Heart right ventricle (tissue), 16 donors: ENCODE measurements at regions not wholly inside any gene's neighbourhood (a gene's known extent, or its start where the extent isn't known, plus 50 kb on each side); places are given as distances from the start of the nearest gene placed in this dataset.
A peak's percentile ranks its signal among the peaks of the same experiment; 100 is the strongest.

ENCODE experiments used
- ATAC-seq, 8 donors: fragments of 200-7000 bp; cut with Tn5 transposase; one replicate each; pipeline ENCODE4 v1.9.1; 2020; ENCODE audit warnings: mild to moderate bottlenecking in 8 of 8, moderate library complexity in 8 of 8, moderate number of reproducible peaks in 1 of 8
- DNase-seq, 2 donors: peaks; one replicate each; pipeline ENCODE4 v3.0.0-alpha.2; 2020
- H3K27ac ChIP-seq, 10 donors: fragments of 200-600 bp; sonication (generic) in 2 of 10; one replicate each; pipeline versions ENCODE4 v1.5.0 to v1.8.0; 2020 to 2022; ENCODE audit warnings: mild to moderate bottlenecking in 3 of 10
- H3K27me3 ChIP-seq, 7 donors: fragments of 200-600 bp; one replicate each; pipeline ENCODE4 v1.8.0; 2021 to 2022; ENCODE audit warnings: mild to moderate bottlenecking in 2 of 7
- H3K36me3 ChIP-seq, 9 donors: fragments of 200-600 bp; sonication (generic) in 1 of 9; one replicate each; pipeline versions ENCODE4 v1.5.0 to v1.8.0; 2020 to 2022; ENCODE audit warnings: mild to moderate bottlenecking in 2 of 9
- H3K4me1 ChIP-seq, 9 donors: fragments of 200-600 bp; sonication (generic) in 1 of 9; one replicate each; pipeline versions ENCODE4 v1.5.0 to v1.8.0; 2020 to 2022; ENCODE audit warnings: mild to moderate bottlenecking in 4 of 9
- H3K4me3 ChIP-seq, 10 donors: fragments of 200-600 bp; sonication (generic) in 2 of 10; one replicate each; pipeline versions ENCODE4 v1.5.0 to v1.8.0; 2020 to 2022; ENCODE audit warnings: mild to moderate bottlenecking in 7 of 10, moderate library complexity in 2 of 10
- H3K9me3 ChIP-seq, 11 donors: fragments of 200-600 bp in 10 of 11; sonication (generic) in 2 of 11; one replicate each; pipeline versions ENCODE4 v1.5.0 to v1.8.0; 2013 to 2022; ENCODE audit warnings: mild to moderate bottlenecking in 2 of 11, control low read depth in 1 of 11, moderate library complexity in 1 of 11
- WGBS, 2 donors: extraction: QIAGEN DNeasy Blood & Tissue Kit; methylation state at CpG; one replicate each; pipeline ENCODE4 v1.1.7; 2013; ENCODE audit warnings: inconsistent platforms in 1 of 2; 5-methylcytosine and 5-hydroxymethylcytosine counted together
- intact Hi-C, 10 donors: fragments of 100-400 bp; cut with DNase I; formaldehyde crosslinking; loops; one replicate each; pipeline versions ENCODE4 v1.11.1 to v1.14.2; 2022
- TF ChIP-seq, protein P1 (sequence below), 9 donors: fragments of 200-600 bp; sonication (generic) in 2 of 9; IDR thresholded peaks; one replicate each; pipeline versions ENCODE4 v1.5.0 to v1.8.0; 2021 to 2022; ENCODE audit warnings: antibody characterized with exemption in 9 of 9, mild to moderate bottlenecking in 5 of 9, moderate library complexity in 1 of 9
- donor health status: Arrhythmogenic right ventricular cardiomyopathy.
- donor health status: ischemic (EF 13 %, LVEDD 7.1; RV severe dilation, severe dysfunction).
- donor health status: healthy with polysubstance abuse.
- donor health status: DM: no; HTN: yes; CAD: no.
- donor health status: DM: no; HTN: no; CAD: no.
- donor health status: ischemic (EF 25% LVEDD 6.9; RV normal size, moderate dysfunction).
- donor health status: ischemic (EF 25% LVEDD 5.7; RV mildly dilated, moderate dysfunction).
- donor health status: healthy.
- donor health status: DM: yes; HTN: yes; CAD: no.
- donor health status: Ischemic cardiomyopathy.
- donor health status: ischemic (EF 35%, LVEDD 5.7; RV mildly dilated, moderate dysfunction).
- donor health status: nonischemic (EF 11% LVEDD 7.7; RV severe dilation, severe dysfunction).
- donor health status: DM: yes; HTN: yes; CAD: no.
- donor health status: PGD.
- donor health status: ischemic (EF 29% LVEDD 5.4; RV normal size, mild dysfunction).
- donor health status: nonischemic (EF 23%, LVEDD 6.1; RV moderate dilation, normal function).

DNA sequence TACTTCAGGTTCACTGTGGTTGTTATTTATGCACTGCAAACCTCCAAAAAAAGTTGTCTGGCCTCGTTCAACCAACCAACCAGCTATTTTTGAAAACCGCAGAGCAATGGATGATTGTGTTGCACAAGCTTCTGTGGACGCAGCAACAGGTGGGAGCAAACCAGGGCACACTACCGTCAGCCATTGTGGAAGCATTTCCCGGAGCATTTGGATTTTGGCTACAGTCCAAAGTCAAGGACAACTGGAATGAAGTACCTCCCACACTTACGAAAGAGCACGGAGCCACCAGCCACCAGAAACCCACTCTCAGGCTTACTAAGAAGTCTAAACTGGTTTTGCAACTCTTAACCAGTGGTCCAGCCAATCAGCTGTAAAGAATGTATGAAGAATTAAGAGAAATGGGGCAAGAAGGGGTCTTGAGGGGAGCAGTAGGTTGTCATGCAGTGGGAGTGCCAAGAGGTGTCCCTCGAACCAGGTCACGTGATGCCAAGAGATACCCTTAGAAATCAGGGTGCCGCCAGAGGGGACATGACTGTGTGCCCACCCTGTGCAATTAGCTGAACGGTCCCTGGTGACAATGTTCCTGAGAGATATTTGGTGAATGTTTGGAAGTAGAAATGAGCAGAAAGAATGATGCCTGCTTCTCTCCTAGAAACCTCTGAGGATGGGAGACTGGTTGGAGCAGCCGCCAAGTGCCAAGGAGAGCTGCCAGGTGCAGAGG lies 68.9 kb upstream of the PCSK6 start:
- 56% methylated on average over 12 of the region's 12 CpGs for WGBS, 2 donors
- H3K4me1 ChIP-seq, result peaks cover 0 to 14% (median 0%) of the 10 kb centered on the region in 9 donors
- no peaks in the 10 kb centered on the region for H3K9me3 ChIP-seq
- peaks cover 0 to 8% (median 3%) of the 10 kb centered on the region in 7 donors for H3K27me3 ChIP-seq
- H3K27ac ChIP-seq, result no peak overlapping the region
- DNase-seq (no peak), ATAC-seq (peak in 1 of 8 donors; percentile 46)
- H3K4me3 ChIP-seq, result no peak overlapping the region
- H3K36me3 ChIP-seq, result no peaks in the 10 kb centered on the region
- intact Hi-C loops, result no loop called here
- TF ChIP-seq, protein P1, sequence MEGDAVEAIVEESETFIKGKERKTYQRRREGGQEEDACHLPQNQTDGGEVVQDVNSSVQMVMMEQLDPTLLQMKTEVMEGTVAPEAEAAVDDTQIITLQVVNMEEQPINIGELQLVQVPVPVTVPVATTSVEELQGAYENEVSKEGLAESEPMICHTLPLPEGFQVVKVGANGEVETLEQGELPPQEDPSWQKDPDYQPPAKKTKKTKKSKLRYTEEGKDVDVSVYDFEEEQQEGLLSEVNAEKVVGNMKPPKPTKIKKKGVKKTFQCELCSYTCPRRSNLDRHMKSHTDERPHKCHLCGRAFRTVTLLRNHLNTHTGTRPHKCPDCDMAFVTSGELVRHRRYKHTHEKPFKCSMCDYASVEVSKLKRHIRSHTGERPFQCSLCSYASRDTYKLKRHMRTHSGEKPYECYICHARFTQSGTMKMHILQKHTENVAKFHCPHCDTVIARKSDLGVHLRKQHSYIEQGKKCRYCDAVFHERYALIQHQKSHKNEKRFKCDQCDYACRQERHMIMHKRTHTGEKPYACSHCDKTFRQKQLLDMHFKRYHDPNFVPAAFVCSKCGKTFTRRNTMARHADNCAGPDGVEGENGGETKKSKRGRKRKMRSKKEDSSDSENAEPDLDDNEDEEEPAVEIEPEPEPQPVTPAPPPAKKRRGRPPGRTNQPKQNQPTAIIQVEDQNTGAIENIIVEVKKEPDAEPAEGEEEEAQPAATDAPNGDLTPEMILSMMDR (IDR thresholded peaks at IDR 0.05), result no peak

DNA sequence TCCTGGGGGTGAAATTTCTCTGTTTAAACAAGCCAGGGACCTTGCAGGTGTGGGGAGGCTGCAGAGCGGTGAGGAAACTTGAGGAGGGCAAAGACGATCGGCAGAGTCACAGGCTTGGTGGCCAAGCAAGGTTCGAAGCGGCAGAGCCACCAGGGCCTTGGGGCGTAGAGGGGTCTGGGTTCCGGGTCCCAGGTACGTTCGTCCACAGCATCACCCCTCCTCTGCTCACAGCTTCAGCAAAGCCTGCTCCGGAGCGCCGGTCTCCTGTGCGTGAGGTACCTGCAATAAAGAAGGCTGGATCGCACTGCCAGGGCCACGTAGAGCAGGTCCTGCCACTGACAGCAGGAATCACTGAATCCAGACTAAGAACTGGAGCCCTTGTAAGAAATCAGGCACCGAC lies 66.8 kb upstream of the PCSK6 start:
- intact Hi-C loops, result loop anchor here in 1 of 10 donors (2.0 kb wide), 1 partner anchor 27 kb away; no protein-coding TSS in a partner anchor
- no peak for DNase-seq
- no peaks in the 10 kb centered on the region for H3K9me3 ChIP-seq
- no peak overlapping the region for H3K4me3 ChIP-seq
- no peak overlapping the region for H3K27ac ChIP-seq
- peaks cover 0 to 8% (median 3%) of the 10 kb centered on the region in 7 donors for H3K27me3 ChIP-seq
- H3K4me1 ChIP-seq, result peaks cover 0 to 14% (median 0%) of the 10 kb centered on the region in 9 donors
- 89 to 91% methylated on average over 16 of the region's 16 CpGs for WGBS, 2 donors
- no peaks in the 10 kb centered on the region for H3K36me3 ChIP-seq
- TF ChIP-seq, protein P1 (IDR thresholded peaks at IDR 0.05), result no peak
- no peak for ATAC-seq

DNA sequence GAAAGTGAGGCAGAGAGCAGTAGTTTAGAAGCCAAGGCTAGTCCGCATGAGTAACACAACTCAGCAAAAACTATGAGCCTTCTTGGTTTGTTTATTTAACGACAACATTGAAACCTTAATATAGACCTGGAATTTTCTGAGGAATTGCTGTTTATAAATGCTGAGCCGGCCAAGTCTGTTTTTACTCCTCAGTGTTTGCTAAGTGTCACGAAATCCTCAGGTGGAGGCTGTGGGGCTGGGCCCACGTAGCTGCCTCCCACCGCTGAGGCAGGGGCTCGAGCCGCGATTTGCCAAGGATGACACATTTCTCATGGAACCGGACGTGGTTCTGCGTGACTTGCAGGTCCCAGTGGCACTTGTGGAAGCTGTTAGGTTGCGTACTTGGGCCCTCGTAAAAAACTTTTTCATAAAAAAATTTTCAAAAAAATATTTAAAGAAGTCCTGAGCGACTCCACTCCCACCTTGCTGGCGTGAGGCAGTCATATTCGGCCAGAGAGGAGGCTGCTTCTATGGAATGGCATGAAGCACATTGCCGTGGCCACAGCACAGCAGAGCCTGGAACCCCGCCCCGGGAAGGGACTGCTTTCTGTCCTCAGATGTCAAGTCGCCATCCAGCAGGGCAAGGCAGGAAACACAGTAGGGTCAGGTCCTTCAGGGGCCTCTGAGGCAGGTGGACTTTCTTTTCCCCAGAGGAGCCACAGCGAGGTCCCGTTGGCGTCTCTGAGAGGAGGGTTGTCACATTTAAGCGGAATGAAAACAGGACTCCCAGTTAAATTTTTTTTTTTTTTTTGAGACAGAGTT lies 64.8 kb upstream of the PCSK6 start:
- H3K9me3 ChIP-seq, result no peaks in the 10 kb centered on the region
- ATAC-seq (no peak), DNase-seq (no peak)
- no peak overlapping the region for H3K27ac ChIP-seq
- peaks cover 0 to 14% (median 3%) of the 10 kb centered on the region in 7 donors for H3K27me3 ChIP-seq
- peaks cover 0 to 5% (median 0%) of the 10 kb centered on the region in 9 donors for H3K4me1 ChIP-seq
- no peaks in the 10 kb centered on the region for H3K36me3 ChIP-seq
- TF ChIP-seq, protein P1 (IDR thresholded peaks at IDR 0.05), result no peak
- H3K4me3 ChIP-seq, result no peak overlapping the region
- WGBS, 2 donors, result 82 to 85% methylated on average over 25 of the region's 25 CpGs
- intact Hi-C loops, result no loop called here

DNA sequence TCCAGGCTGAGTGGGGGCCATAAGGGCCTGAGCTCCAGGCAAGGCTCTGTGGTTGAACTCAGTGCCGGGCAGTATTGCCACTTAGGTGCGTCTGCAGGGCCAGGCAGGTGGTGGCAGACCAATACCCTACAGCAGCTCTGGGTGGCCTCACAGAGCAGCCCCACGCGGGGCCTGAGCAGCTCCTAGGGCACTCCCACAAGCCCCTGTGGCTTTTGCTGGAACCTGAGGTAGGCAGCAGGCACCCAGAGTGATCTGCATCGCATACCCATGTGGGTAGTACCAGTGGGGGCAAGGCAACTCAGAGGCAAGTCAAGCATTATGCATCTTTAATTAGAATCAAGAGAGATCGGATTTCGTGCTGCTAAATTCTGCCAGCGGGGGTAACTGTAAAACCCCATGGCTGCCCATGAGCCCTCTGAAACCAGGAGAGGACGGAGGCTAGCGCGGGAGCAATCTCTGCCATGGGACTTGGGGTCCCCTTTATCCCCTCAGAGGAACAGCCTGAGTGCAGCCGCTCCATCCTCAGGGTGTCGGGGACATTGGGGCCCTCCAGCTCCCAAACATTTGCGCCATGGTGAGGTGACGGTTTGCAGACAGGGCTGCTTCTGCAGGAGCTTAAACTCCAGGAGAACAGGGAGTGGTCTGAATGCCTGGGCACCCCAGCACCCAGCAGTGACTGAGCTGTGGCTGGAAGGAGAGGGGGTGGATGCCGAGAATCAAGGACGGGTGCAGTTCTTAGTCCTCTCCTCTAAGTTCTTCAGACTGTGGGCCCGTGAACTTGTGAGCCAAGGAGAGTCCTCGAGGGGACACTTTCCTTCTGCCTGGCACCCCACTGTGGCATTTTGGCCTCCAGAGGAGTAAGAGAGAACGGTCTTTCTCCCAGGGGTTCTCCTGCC lies 62.4 kb upstream of the PCSK6 start:
- WGBS, 2 donors, result 89% methylated on average over 20 of the region's 20 CpGs
- Histone ChIP-seq H3K27ac (no peak overlapping the region), H3K9me3 (peaks cover 0 to 10% (median 0%) of the 10 kb centered on the region in 11 donors), H3K27me3 (peaks cover 0 to 10% (median 0%) of the 10 kb centered on the region in 7 donors), H3K36me3 (no peaks in the 10 kb centered on the region), H3K4me3 (no peak overlapping the region), H3K4me1 (no peaks in the 10 kb centered on the region)
- intact Hi-C loops, result no loop called here
- TF ChIP-seq, protein P1 (IDR thresholded peaks at IDR 0.05), result no peak
- DNase-seq (no peak), ATAC-seq (peak in 1 of 8 donors; percentile 35)
